HL-60 (cell line): ENCODE measurements at regions not wholly inside any gene's neighbourhood (a gene's known extent, or its start where the extent isn't known, plus 50 kb on each side); places are given as distances from the start of the nearest gene placed in this dataset.

Source experiments
- CTCF ChIP-seq: IDR thresholded peaks from one replicate; pipeline ENCODE4 v1.5.1; 2011; ENCODE audit warnings: low read length, control low read depth, inconsistent platforms; ENCODE audit not compliant: insufficient read depth
- GABPA ChIP-seq: IDR thresholded peaks from 2 replicates; pipeline ENCODE4 v1.6.1; 2012; ENCODE audit warnings: low read depth
- POLR2AphosphoS5 ChIP-seq: IDR thresholded peaks from 2 replicates; pipeline ENCODE4 v1.6.1; 2012; ENCODE audit warnings: low read depth
- TF ChIP-seq, protein P1 (sequence below): IDR thresholded peaks from 2 replicates; pipeline ENCODE4 v1.6.1; 2012; ENCODE audit warnings: low read depth; ENCODE audit not compliant: insufficient replicate concordance

- TF ChIP-seq CTCF, result no peak
- TF ChIP-seq, protein P1, sequence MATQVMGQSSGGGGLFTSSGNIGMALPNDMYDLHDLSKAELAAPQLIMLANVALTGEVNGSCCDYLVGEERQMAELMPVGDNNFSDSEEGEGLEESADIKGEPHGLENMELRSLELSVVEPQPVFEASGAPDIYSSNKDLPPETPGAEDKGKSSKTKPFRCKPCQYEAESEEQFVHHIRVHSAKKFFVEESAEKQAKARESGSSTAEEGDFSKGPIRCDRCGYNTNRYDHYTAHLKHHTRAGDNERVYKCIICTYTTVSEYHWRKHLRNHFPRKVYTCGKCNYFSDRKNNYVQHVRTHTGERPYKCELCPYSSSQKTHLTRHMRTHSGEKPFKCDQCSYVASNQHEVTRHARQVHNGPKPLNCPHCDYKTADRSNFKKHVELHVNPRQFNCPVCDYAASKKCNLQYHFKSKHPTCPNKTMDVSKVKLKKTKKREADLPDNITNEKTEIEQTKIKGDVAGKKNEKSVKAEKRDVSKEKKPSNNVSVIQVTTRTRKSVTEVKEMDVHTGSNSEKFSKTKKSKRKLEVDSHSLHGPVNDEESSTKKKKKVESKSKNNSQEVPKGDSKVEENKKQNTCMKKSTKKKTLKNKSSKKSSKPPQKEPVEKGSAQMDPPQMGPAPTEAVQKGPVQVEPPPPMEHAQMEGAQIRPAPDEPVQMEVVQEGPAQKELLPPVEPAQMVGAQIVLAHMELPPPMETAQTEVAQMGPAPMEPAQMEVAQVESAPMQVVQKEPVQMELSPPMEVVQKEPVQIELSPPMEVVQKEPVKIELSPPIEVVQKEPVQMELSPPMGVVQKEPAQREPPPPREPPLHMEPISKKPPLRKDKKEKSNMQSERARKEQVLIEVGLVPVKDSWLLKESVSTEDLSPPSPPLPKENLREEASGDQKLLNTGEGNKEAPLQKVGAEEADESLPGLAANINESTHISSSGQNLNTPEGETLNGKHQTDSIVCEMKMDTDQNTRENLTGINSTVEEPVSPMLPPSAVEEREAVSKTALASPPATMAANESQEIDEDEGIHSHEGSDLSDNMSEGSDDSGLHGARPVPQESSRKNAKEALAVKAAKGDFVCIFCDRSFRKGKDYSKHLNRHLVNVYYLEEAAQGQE, result no peak
- TF ChIP-seq POLR2AphosphoS5, result no peak
- no peak for TF ChIP-seq GABPA
Measured at GRCh38 chr15:79656151-79657000, 224.2 kb downstream of the MINAR1 start.
